Mucosa of gallbladder (tissue), 1 donor: ENCODE measurements at regions not wholly inside any gene's neighbourhood (a gene's known extent, or its start where the extent isn't known, plus 50 kb on each side); places are given as distances from the start of the nearest gene placed in this dataset.
A peak's percentile ranks its signal among the peaks of the same experiment; 100 is the strongest.
"Not testable (repeated sequence)": the region's sequence is repeated elsewhere in the genome, so short reads cannot be mapped to it uniquely, and the experiment has no call there.

Experiments used
- DNase-seq: peaks from one replicate; pipeline ENCODE4 v3.0.0-alpha.2; 2020; ENCODE audit warnings: low spot score
- donor health status: DM: no; HTN: no; CAD: no.

DNA sequence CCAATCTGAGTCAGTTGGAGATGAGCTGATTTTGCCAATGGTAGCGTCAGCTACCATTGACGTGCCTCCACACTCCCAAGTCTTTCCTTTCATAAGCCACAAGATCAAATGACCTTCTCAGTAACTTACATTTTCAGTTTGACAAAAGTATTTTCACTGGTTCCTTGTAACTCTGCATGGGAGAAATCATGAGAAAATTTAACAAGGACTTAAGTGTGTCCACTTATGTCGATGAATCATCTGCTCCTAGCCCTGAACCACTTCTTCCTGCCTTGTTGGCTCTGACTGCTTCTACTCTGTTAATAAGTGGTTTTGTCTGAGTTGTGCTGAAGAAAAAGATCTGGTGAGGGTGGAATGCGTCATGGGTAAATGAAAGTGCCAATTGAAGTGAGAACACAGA is 101.2 kb downstream of the NFKBIZ start:
- no peak for DNase-seq

DNA sequence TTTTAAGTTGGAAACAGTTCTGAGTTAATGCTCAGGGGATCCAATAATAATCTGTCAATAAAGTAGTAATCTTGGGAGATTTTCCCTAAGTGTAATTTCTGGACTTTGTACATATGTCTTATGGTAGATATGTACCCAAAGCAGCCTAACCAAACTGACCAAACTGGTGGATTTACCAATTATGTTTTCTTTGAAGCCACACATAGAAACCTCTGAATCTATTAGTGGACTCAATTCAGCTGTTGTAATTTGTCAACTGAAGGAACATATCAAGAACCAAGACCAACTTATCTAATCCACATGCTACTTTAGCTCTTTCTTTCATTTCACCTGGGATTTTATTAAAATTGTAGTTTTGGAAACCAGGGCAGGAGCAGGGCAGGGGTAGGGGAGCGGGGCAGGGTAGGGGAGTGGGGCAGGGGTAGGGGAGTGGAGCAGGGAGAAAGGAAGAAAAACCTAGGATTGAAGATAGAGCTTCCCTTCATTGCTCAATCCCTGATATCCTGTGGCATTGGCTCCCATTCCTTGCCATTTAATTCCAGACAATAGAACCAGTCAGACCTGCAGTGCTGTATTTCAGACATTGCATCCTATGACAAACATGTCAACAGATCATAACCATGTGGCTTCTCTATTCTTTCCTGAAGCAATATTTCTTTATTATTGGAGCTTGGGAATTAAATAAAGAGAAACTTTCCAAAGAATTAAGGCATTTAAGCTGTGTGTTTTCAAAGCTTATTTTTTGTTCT is 101.8 kb downstream of the NFKBIZ start:
- DNase-seq, result peak; percentile 14

DNA sequence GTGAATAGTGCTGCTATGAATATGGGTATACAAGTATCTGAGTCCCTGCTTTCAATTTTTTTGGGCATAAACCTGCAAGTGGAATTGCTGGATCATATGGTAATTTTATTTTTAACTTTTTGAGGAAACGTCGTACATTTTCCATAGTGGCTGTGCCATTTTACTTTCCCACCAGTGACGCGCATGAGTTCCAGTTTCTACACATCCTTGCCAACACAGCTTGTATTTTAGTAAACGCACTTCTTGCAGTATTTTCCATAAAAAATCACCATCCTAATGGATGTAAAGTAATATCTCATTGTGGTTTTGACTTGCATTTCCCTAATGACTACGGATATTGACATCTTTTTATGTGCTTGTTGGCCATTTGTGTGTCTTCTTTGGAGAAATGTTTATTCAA is 105.0 kb downstream of the NFKBIZ start:
- no peak for DNase-seq

DNA sequence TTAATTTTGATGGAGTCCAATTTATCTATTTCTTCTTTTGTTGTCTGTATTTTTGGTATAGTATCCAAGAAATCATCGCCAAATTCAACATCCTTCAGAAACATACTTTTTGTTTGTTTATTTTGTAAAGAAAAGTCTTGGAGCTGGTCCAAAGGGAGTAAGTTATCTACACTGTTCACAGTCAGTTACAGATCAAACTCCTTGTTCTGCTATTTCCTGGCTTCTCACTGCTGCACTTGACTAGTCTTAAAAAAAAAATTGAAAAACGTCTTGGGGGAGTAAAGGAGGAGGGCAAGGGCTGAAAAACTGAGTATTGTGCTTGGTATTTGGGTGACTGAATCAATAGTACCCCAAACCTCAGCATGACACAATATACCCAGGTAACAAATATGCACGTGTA is 105.6 kb downstream of the NFKBIZ start:
- no peak for DNase-seq

DNA sequence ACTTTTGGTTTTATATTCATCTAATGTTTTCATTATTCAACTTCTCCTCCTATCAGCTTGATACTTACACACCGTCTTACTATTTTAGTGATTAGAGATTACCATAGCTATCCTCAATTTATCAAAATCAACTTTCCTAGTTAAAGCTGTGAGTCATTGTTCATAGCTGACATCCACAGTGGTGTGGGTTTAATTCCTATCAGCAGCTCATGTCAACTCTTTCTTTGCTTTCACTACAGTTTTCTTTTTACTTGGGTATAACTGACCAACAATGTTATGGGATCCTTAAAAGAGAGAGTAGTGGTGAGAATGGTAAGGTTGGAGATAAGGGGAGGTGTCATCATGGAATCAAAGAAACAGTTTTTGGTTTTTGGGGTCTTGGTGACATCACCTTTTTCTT is 112.7 kb downstream of the NFKBIZ start:
- DNase-seq, result no peak

DNA sequence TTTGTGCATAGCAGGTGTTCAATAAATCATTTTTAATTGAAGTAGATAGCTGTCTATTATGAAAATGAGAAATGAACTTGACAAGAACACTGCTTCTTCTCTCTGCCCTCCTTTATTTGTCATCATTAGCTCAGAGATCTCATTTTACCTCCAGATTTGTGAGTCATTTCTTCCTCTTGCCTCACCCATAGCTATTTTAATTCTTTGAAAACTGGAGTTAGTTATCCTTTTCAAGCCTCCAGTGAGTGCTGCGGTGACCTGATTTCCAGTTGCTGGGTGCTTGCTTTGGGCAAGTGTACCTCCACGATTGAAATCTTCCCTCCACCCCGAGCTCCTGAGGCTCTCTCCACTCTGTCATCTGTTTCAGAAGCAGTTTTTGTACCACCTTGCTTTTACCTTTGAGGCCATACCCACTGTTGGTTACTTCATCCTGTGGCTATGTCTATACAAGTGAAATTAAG is 114.6 kb downstream of the NFKBIZ start:
- no peak for DNase-seq

DNA sequence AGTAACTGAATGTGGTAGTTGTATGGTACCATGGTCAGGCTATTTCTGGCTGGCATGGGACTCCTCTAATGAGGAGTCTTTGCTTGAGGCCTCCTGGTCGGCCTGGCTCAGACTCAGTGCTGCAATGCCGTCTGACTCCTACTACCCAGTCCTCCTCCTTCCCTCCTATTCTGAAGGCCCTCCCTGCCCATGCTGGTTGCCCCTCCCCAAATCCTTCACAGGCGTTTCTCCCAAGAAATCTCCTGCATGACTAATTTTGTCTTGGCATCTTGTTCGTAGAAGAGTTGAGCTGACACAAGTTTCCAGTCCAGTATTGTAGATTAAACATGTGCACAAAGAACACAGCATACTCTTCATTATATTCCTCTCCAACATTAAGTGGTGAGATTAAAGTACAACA is 115.5 kb downstream of the NFKBIZ start:
- no peak for DNase-seq

DNA sequence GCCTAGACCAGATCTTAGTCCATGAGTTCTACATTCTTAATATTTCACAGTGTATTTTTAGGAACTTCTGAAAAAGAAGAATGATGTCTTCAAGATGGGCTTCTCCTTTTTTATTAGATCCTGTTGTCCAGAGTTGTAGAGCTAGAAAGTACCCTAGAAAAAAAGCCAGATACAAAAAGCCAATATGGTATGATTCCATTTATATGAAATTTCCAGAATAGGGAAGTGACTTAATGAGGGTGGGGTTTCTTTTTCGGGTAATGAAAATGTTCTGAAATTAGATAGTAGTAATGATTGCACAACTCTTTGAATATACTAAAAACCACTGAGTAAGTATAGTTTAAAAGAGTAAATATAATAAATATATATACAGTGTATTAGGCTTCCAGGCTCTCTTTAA is 116.9 kb downstream of the NFKBIZ start:
- DNase-seq, result no peak

DNA sequence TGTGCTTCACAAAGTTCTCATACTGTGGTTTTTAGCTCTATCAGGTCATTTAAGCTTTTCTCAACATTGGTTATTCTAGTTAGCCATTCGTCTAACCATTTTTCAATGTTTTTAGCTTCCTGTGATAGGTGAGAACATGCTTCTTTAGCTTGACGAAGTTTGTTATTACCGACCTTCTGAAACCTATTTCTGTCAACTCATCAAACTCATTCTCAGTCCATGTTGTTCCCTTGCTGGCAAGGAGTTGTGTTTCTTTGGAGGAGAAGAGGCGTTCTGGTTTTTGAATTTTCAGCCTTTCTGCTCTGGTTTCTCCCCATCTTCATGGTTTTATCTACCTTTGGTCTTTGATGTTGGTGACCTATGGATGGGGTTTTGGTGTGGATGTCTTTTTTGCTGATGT is 120.9 kb downstream of the NFKBIZ start:
- no peak for DNase-seq

DNA sequence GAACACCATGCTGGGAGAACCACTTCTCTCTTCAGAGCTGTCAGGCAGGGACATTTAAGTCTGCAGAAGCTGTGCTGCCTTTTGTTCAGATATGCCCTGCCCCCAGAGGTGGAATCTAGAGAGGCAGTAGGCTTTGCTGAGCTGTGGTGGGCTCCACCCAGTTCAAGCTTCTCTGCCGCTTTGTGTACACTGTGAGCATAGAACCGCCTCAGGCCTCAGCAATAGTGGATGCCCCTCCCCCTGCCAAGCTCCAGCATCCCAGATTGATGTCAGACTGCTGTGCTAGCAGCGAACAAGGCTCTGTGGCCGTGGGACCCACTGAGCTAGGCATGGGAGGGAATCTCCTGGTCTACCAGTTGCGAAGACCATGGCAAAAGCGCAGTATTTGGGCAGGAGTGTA is 121.6 kb downstream of the NFKBIZ start:
- no peak for DNase-seq

DNA sequence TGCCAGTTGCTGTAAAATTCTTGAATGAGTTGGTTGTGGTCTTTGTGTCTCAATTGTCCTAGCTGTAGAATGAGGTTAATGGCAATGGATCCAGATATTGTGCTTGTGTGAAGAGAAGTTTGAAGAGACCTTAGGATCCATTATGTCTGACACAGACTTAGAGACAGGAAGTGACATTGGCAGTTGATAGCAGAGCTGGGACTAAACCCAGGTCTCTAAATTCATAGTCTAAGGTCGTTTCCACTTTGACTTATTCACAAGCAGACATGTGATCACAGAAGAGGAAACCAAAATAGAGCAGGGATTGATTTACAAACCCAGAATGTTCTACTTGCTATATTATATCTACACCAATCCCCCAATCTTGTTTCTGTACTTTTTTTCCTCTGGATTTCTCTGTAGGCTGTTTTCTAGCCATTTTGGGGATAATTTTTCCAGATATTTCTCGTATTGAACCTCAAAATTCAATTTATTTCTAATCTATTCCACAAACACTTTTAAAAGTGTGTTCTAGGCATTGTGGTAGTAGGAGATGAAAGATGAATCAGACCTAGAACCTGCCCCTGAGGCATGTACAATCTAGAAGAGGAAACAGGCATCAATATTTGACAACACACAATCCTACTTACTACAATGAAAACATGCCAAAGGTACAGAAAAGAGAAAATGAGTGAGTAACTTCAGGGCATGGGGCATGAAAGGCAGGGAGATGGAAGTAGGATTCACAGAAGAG is 123.3 kb downstream of the NFKBIZ start:
- no peak for DNase-seq

DNA sequence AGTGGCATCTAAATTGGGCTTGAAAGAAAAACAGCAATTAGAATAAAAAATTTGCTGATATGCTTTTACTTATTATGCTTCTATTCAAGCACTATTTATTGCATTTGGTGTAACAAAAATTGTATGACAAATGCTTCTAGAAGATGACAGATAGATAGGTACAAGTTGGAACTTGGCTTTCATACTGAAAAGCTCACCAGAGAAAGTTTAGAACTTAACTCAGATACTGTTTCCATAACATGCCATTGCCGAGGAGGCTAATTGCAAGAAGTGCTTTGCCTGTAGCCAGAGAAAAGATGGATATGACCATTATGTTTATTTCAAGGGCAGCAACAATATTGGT is 123.8 kb downstream of the NFKBIZ start:
- no peak for DNase-seq

DNA sequence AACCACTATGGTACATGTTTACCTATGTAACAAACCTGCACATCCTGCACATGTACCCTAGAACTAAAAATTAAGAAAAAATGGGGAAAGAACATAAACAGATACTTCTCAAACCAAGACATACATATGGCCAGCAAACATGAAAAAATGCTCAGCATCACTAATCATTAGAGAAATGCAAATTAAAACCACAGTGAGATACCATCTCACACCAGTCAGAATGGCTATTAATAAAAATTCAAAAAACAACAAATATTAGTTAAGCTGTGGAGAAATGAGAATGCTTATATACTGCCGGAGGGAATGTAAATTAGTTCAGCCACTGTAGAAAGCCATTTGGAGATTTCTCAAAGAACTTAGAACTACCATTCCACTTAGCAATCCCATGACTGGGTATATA is 126.1 kb downstream of the NFKBIZ start:
- DNase-seq, result not testable (repeated sequence)

DNA sequence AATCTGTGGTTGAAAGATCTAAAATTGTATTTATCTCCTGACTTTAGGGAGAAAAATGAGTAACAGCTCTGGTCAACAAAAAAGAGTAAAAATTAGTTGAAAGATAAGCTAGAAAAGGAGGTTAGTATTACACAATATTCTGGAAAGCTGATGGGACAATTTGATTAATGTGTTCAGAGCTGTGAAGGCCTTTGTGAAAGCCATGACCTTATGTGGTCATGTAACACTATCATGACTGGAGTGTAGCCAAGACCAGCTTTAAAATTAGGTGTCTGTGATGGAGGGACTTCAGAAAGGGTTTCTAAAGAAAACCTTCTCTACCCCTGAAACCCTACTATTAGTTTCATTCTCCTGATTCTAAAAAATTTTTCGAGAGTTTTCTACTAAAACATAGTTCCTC is 127.2 kb downstream of the NFKBIZ start:
- DNase-seq, result no peak

DNA sequence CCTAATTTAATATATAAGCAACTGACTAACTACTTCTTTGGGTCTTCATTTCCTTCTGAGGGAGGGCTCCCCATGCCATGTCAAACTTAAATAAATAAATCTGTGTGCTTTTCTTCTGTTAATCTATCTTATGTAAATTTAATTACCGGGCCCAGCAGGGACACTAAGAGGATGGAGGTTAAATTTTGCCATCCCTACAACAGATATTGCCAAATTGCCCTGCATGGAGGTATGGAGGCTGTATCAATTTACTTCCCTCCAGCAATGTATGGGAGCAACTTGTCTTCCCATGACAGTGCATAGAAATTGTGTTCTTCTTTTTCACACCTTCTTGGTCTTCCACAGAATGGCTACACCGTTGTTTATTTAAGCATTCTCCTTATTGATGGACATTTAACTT is 129.0 kb downstream of the NFKBIZ start:
- DNase-seq, result no peak

DNA sequence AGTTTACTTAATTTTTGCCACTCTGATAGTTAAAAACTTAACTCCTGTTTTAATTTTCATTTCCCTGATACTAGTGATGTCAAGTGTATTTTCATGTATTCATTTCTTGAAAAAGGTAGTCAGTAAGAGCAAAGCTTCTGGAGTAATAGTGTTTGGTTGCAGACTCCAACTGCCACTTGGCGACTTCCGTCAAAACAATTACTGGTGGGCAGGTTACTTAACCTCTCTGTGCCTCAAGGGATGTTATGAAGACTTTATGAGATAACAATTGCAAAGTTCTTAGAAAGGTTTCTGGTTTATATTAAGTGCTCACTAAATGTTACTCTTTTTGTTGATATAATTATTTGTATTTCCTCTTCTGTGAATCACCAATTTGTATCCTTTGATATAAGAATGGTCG is 129.7 kb downstream of the NFKBIZ start:
- no peak for DNase-seq

DNA sequence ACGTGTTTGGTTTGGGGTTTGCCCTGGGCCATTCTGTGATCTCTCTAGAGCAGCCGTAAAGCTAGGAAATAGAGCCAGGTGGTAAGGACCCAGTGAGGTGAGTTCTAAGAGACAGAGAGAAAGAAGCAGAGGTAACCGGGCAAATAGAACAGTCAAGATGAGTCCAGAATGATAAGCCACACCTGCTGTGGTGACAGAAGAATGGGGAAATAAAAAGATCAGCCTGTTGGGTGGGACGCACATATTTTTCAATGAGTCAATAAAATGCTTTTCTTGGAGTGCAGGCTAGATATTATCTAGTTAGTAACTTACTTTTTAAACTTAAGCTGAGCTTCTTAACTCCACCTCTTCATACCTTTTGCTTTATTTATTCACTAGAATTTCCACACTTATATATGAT is 135.0 kb downstream of the NFKBIZ start:
- DNase-seq, result no peak

DNA sequence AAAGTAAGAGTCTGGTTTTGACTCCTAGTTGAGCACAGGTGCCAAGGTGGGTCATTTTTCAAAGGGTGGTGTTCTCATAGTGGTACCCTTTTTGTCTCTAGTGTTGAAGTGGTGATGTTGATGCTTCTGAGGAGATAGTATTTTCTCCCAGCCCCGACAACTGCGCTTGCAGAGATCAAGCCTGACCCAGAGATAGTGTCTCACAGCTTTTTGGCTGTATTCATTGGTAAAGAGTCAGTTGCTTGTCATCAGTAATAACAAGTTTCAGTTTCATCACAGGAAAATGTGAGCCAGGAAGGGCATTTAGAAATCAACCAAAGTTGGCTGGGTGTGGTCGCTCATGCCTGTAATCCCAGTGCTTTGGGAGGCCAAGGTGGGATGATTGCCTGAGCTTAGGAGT is 139.3 kb downstream of the NFKBIZ start:
- DNase-seq, result no peak

DNA sequence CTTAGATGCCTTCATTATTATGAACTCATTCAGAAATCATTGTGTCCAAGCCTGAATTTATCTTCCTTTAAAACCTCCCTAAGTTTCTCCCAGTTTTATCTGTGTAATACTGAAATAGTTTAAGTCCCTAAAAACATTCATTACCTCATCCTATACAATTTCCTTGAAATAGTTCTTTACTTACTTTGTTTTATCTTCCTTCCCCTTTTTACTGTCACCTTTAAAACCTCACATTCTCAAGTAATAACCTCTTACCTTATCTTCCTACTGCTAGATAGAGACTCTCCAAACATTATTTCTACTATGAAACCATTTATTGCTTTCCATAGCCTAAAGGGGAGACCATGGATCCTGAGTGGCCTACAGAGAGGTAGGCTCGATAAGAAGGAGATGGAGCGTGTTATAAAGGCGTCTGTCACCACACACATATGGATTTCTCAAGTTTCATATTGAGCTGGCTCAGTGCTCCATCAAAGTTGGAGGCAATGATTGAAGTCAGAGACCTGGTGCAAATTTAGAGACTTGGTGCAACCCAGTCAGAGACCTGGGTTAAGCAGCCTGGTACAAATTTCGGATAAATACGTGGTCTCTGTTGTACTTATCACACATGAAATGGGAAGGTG is 140.4 kb downstream of the NFKBIZ start:
- no peak for DNase-seq

DNA sequence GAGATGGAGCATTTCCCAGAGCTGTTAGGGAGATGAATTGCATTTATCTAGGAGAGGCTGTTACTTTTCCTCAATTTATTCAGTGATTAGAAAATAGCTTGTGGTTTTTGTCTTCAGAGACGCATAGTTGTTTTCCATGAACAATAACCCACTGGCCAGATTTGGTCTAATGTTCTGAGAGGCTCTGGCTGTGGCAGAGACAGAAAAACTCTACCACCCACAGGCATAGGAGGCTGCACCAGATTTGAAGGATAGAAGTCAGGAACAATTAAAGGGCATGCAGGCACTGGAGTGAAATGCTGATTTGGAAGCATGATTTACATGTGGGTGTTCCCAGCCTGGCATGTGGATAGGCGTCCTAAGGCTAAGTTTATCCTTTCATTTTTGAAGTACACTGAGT is 143.5 kb downstream of the NFKBIZ start:
- no peak for DNase-seq

DNA sequence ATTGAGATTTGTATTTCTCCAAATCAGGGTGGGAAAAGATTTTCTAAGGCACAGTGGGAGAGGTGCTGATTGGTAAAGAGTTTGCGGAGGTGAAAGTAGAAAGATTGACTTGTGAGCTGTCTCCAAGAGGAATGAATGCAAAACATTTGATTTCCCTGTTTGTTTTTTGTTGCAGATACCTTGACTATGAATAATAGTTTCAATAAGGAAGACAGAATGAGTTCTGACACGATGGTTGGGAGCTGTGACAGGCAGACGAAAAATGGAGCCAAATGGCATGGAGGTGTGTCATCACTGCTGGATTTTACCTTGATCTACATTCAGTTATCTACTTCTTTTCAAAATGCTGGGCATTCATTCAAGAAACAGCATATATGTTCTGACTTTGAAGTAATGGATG is 145.1 kb downstream of the NFKBIZ start:
- DNase-seq, result no peak

DNA sequence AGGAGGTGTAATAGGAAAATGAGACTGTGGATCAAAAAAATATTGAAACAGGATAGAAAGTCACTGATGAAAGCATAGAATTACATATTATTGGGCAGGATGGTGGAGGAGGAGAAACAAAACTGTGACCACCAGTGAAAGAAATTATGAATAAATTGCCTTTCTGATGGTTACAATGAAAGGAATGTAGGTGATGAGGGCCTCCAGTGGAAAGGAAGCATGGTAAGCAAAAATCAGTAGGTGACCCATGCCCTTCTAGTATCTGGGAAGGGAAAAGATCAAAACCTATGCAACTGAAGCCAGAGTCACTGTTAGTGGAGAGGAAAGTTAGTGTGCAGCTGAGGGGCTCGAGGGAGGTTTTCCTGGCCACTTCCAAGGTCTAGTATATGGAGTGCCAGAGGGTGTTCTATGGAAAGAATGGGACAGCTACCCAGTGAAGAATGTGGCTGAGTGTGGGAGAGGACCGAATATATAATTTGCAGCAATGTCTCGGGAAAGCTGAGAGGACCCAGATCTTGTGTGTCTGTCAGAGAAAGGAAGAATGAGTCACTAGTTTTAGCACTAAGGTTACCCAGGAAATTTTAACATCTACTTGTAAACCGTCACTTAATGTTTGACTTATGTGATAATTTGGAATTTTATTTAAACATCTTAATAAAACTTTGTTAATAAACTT is 146.2 kb downstream of the NFKBIZ start:
- DNase-seq, result no peak

DNA sequence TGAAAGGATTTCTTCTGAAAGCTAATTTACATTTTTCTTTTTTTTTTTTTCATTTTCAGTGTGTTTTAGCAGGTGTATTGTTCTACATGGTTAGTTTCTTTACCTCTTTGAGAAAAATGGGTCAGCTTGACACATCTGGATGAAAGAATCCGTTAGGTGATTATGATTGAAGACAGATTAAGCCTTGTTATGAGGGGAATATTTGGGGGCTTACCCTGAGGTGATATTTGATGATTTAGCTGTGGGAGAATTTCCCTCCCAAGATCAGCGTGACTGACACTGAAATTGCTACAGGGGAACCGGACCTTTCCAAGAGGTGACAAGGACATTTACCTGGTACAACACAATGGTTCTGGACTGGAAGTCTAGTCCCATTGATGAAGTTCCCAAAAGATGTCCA is 147.5 kb downstream of the NFKBIZ start:
- DNase-seq, result no peak
